Central memory CD4-positive, alpha-beta T cell (primary cell): ENCODE measurements at regions not wholly inside any gene's neighbourhood (a gene's known extent, or its start where the extent isn't known, plus 50 kb on each side); places are given as distances from the start of the nearest gene placed in this dataset.
"Not testable (repeated sequence)": the region's sequence is repeated elsewhere in the genome, so short reads cannot be mapped to it uniquely, and the experiment has no call there.

Source experiments
- DNase-seq: peaks from one replicate; pipeline ENCODE4 v3.0.0; 2022

GRCh38 chr3:75395580-75396315 lies 268.4 kb upstream of the FRG2C start:
- DNase-seq: no peak

DNA sequence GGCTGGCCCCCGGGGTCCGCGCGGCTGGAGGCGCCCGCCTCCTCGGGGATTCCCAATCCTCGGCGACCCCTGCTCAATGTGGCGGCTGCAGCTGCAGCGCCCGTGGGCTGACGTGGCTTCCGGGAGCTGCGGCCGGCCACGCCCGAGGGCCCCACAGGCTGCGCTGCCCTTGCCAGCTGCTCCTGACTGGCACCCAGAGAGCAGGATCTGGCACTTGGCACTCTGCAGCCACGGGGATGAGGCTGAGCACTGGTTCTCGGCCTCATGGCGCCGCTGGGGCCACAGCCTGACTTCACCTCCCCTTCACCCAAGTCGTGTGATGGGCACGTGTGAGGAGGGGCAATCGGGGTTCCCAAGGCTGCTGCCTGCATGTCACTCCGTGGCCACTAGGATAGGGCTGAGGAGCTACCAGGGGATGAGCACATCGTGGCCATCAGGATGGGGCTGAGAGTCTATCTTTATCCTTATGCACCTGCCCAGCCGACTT lies 267.8 kb upstream of the FRG2C start:
- DNase-seq: no peak

DNA sequence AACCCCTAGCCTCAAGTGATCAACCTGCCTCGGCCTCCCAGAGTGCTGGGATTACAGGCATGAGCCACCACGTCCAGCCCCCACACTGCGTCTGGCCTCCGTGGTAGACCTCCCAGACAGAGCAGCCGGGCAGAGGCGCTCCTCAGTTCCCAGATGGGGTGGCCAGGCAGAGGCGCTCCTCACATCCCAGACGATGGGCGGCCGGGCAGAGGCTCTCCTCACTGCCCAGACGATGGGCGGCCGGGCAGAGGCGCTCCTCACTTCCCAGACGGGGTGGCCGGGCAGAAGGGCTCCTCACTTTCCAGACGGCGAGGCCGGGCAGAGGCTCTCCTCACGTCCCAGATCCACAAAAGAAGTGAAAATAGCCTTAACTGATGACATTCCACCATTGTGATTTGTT lies 266.6 kb upstream of the FRG2C start:
- DNase-seq: not testable (repeated sequence)

DNA sequence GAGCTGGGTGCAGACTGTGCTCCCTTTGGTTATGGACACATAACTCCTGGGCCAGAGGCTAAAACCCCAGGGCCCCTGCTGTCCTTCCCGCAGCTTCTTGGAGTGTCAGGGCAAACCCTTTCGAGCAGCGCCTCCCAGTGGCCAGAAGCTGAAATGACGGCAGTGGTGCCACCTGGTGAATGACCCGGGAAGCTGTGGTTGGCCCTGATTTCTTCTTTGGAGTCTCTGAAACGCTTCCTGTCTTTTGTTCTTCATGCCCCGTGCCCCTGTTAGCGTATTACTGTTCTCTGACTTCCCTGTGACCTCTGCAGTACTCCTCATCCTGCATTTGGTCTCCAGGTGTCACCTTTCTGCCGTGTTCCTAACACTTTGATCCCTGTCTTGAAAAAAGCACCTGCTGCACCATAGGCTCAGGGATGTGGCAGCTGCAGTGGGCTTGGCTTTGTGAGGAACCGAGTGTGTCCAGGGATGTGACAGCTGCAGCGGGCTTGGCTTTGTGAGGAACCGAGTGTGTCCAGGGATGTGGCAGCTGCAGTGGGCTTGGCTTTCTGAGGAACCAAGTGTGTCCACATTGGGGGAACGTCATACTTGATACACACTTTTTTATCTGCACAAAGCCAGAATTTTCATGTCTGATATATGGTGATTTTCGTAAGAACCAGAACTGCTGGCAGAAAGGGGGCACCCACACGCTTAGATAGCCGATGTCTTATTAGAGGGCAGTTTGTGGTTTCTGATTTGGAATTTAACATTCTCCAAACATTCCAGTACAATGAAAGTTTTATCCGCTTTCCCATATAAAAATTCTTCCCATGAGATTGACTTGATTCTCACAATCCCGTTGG lies 241.8 kb upstream of the FRG2C start:
- DNase-seq: peak; percentile 33

DNA sequence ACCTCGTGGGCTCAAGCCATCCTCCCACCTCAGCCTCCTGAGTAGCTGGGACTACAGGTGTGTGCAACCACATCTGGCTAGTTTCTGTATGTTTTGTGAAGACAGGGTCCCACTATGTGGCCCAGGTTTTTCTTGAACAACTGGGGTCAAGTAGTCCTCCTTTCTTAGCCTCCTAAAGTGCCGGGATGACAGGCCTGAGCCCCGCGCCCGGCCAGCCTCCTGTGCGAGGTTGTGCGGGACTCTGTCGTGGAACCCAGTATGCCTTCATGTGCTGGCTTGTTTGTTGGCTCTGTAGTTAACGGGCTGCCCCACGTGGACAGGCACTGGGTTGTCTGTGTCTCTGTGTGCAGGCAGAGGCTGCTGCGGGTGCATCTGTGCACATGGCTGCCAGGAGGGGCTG lies 238.7 kb upstream of the FRG2C start:
- DNase-seq: not testable (repeated sequence)

GRCh38 chr3:75427486-75427885 lies 236.6 kb upstream of the FRG2C start:
- not testable (repeated sequence) for DNase-seq

GRCh38 chr3:75427906-75428305 lies 236.2 kb upstream of the FRG2C start:
- not testable (repeated sequence) for DNase-seq

DNA sequence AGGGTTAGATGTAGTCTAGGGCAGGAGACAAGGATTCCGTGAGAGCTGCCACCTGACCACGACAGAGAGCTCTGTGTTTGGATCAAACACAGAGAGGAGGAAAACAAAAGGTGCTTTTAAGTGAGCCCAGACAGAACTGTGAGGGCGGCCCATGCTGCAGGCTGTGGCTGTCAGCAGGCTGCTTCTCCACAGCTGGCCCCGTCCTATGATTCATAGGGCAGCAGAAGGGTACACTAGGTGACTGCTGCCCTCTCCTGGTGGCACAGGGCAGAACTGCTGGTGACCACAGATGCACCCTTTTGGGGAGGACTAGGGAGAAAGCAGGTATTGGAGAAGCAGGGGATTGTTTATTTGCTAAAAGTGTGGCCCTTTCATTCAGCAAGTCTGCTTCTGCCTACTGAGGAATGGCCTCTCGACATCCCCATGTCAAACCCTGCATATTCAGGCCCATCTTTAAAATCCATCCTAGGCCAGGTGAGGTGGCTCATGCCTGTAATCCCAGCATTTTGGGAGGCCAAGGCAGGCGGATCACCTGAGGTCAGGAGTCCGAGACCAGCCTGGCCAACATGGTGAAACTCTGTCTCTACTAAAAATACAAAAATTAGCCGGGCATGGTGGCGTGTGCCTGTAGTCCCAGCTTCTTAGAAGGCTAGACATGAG lies 234.4 kb upstream of the FRG2C start:
- DNase-seq: peak; percentile 46

DNA sequence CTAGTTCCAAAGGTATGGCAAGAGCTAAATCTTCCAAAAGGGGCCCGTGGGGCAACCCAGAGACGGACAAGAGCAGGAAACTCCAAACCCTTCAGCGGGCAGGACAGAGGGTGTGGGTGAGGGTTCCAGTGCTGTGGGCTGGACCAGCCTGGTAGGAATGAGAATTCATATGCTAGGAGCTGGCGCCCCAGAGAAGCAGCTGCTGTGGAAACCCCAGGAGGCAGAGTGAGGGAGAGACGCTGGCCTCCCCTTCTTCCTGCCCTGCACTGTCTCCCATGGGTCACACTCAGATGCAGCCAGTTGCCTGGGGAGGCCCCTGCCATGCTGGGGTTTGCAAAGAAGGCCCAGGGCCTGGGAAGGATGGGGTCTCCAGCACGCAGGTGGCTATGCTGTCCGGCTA lies 233.7 kb upstream of the FRG2C start:
- not testable (repeated sequence) for DNase-seq

DNA sequence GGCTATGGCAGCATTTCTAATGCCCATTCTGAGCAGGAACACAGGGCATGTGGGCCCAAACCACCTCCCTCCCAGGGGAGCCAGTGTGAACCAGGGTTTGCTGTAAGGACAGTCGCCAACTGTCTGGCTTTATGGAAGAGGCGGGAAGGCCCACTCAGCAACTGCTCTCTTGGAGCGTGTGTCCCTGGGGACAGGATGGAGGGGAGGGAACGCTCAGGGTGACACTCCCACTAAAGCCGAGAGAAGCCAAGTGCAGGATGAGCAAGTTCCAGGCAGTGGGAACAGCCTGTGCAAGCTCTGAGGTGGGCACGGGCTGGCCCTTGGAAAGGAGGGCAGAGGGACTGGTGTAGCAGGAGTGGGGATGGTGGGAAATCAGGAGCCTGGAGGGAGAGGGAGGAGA lies 233.0 kb upstream of the FRG2C start:
- DNase-seq: not testable (repeated sequence)

DNA sequence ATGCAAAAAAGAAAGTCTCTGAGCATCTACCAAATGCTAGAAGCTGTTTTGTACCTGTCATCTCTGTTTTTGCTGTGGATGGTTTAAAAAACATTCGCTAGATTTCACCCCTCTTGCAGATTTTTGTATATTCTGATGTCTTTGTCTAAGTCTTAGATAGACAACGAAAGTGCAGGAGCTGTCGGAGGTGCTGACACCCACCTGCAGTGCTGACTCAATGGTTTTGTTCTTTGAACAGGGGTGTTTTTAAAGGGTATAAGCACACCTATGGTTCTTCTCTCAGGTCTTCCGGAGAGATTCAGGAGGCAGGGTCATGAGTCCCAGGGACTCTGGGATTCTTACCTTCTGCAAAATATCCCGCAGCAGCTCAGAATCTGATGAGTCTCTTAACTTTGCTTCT lies 231.7 kb upstream of the FRG2C start:
- not testable (repeated sequence) for DNase-seq

- not testable (repeated sequence) for DNase-seq
These were observed 231.2 kb upstream of the FRG2C start for GRCh38 chr3:75432885-75433284.

DNA sequence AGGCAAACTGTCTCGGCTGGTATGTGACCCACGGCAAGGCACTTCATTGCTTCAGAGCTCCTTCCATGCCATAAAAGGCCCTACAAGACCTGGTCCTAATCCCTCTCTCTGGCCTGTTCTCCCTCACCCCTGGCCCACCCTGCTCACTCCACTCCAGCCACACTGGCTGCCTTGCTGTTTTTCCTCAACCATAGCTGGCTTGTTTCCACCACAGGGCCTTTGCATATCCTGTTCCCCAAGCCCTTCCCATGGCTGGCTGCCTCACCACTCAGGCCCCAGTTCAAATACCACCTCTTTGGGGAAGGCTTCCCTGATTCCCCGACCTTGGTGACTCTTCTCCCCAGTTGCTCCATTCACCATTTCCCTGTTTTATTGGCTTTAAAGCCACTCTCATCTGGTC lies 230.8 kb upstream of the FRG2C start:
- not testable (repeated sequence) for DNase-seq

GRCh38 chr3:75434276-75434912 lies 229.7 kb upstream of the FRG2C start:
- DNase-seq: not testable (repeated sequence)

DNA sequence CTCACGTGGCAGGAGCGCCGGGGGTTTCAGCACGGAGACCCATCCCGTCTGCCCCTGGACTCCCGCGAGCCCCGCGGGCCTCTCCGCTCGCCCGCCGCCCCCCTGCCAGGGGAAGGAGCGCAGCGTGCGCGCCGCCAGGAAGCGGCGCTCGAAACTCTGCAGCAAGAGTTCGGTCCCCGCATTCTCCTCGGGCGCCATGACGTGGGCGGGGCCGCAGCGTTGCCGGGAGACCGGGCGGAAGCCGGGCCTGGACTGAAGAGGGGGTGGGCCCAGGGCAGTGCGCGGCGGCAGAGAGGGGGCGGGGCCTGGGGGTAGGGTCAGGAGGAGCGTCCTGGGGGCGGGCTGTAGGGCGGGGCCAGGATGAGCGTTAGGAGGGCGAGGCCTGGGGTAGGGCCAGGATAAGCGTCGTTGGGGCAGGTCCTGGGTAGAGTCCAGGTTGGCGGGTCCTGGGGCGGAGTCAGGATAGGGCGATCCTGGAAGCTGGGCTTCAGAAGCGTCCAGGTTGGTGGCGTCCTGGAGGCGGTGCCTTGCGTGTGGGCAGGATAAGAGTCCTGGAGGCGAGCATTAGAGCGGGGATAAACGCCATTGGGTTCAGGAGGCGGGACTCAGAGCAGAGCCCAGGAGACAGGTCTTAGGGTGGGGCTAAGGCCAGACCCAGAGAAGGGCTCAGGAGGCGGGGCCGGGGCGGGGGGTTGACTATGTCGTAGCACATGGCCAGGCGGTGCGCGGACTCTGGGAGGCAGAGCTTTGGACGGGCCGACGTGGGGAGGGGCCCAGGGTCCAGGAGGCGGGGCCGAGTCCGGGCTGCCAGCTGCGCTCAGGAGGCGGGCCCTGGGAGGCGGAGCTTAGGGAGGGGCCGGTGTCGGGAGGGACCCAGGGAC lies 229.0 kb upstream of the FRG2C start:
- DNase-seq: peak; percentile 93

- DNase-seq: not testable (repeated sequence)
These were observed 228.2 kb upstream of the FRG2C start for GRCh38 chr3:75435794-75436400.

DNA sequence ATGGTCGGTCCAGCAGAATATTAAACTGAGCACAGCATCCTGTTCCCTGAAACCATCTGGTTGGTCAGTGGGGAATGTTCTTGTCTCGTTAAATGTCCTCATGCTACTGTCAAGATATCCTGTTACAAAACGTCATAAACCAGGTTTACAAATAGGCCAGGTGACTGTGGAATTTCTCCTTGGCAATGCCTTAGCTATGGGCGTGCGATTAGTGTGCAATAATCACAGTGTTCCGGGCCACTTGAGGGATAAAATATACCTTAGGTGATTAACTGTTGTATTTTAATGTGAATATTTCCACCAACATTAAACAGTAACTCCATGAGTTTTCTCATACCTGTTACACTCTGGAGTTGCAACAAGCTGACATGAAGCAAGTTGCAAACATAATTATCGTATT lies 223.1 kb upstream of the FRG2C start:
- DNase-seq: not testable (repeated sequence)

DNA sequence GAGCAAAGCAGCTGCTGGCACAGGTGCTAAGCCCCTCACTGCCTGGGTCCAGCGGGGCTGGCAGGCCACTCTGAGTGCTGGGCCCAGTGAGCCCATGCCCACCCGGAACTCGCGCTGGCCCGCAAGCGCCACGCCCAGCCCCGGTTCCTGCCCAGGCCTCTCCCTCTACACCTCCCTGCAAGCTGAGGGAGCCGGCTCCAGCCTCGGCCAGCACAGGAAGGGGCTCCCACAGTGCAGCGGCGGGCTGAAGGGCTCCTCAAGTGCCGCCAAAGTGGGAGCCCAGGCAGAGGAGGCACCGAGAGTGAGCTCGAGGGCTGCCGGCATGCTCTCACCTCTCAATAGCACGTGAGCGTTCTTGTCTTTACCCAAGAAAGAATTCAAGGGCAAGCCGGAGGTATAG lies 219.5 kb upstream of the FRG2C start:
- DNase-seq: not testable (repeated sequence)

- not testable (repeated sequence) for DNase-seq
These were observed 218.9 kb upstream of the FRG2C start for GRCh38 chr3:75445234-75445633.

- not testable (repeated sequence) for DNase-seq
These were observed 217.2 kb upstream of the FRG2C start for GRCh38 chr3:75446948-75447347.

GRCh38 chr3:75453328-75453727 lies 210.8 kb upstream of the FRG2C start:
- not testable (repeated sequence) for DNase-seq
